CD14-positive monocyte (primary cell): ENCODE measurements at regions not wholly inside any gene's neighbourhood (a gene's known extent, or its start where the extent isn't known, plus 50 kb on each side); places are given as distances from the start of the nearest gene placed in this dataset.

Experiments used
- DNase-seq, 3 donors: peaks; one replicate each; pipeline ENCODE4 v3.0.0-alpha.2; 2011 to 2022
- H2AFZ ChIP-seq: 2 replicates; pipeline ENCODE4 v1.6.0; 2012; ENCODE audit warnings: mild to moderate bottlenecking, low read depth, low read length, inconsistent platforms; ENCODE audit not compliant: insufficient read depth, poor library complexity, severe bottlenecking
- H3K27ac ChIP-seq, 2 donors: 1 replicate in 1 of 2; 2 replicates in 1 of 2; pipeline ENCODE4 v1.5.1; 2012 to 2013; ENCODE audit warnings: low read length in 2 of 2, control low read depth in 1 of 2, inconsistent platforms in 1 of 2, low read depth in 1 of 2, mild to moderate bottlenecking in 1 of 2
- H3K27me3 ChIP-seq, 2 donors: one replicate each; pipeline versions ENCODE4 v1.6.0 to v1.6.1; 2011 to 2013; ENCODE audit warnings: low read length in 2 of 2; ENCODE audit not compliant: control insufficient read depth in 2 of 2, insufficient read depth in 2 of 2
- H3K36me3 ChIP-seq, 2 donors: replicated peaks in 1 of 2; 1 replicate in 1 of 2; 2 replicates in 1 of 2; pipeline versions ENCODE4 v1.5.1 to v1.6.1; 2012 to 2013; ENCODE audit warnings: low read length in 2 of 2, control low read depth in 1 of 2, inconsistent platforms in 1 of 2, mild to moderate bottlenecking in 1 of 2; ENCODE audit not compliant: insufficient read depth in 2 of 2, control insufficient read depth in 1 of 2
- H3K4me1 ChIP-seq, 2 donors: 1 replicate in 1 of 2; 2 replicates in 1 of 2; pipeline versions ENCODE4 v1.5.1 to v1.6.1; 2012 to 2013; ENCODE audit warnings: low read length in 2 of 2, control low read depth in 1 of 2, inconsistent platforms in 1 of 2, mild to moderate bottlenecking in 1 of 2, moderate library complexity in 1 of 2; ENCODE audit not compliant: insufficient read depth in 2 of 2, control insufficient read depth in 1 of 2
- H3K4me2 ChIP-seq: replicated peaks from 2 replicates; pipeline ENCODE3; 2012; ENCODE audit warnings: low read length, moderate library complexity, mild to moderate bottlenecking; ENCODE audit not compliant: poor library complexity, severe bottlenecking; ENCODE audit errors: extremely low read depth
- H3K4me3 ChIP-seq, 3 experiments: fragments of 200-600 bp in 1 of 3; sonication (generic) in 1 of 3; replicated peaks in 1 of 3; 1 replicate in 2 of 3; 2 replicates in 1 of 3; pipeline ENCODE4 v1.5.1; 2011 to 2013; ENCODE audit warnings: low read length in 3 of 3, mild to moderate bottlenecking in 3 of 3, control low read depth in 2 of 3, low read depth in 2 of 3, inconsistent platforms in 1 of 3, moderate library complexity in 1 of 3
- H3K79me2 ChIP-seq: 2 replicates; pipeline ENCODE4 v1.6.0; 2012; ENCODE audit warnings: mild to moderate bottlenecking, control low read depth, inconsistent platforms, low read length, moderate library complexity; ENCODE audit not compliant: insufficient read depth
- H3K9ac ChIP-seq: 2 replicates; pipeline ENCODE4 v1.6.0; 2017; ENCODE audit warnings: low read length, mild to moderate bottlenecking; ENCODE audit not compliant: insufficient read depth, poor library complexity, severe bottlenecking
- H3K9me3 ChIP-seq, 2 donors: replicated peaks in 1 of 2; 1 replicate in 1 of 2; 2 replicates in 1 of 2; pipeline versions ENCODE4 v1.5.1 to v1.6.1; 2012 to 2013; ENCODE audit warnings: low read length in 2 of 2, control low read depth in 1 of 2; ENCODE audit not compliant: control insufficient read depth in 1 of 2, insufficient read depth in 1 of 2
- H4K20me1 ChIP-seq: 2 replicates; pipeline ENCODE4 v1.6.0; 2012; ENCODE audit warnings: mild to moderate bottlenecking, low read length, control low read depth, moderate library complexity; ENCODE audit not compliant: insufficient read depth
- H3K27ac Mint-ChIP-seq, 7 donors: one replicate each; pipeline ENCODE4 v1.8.0; 2020; ENCODE audit warnings: mild to moderate bottlenecking in 7 of 7, mixed read lengths in 7 of 7, moderate library complexity in 6 of 7, inconsistent platforms in 2 of 7
- H3K27me3 Mint-ChIP-seq, 3 donors: one replicate each; pipeline ENCODE4 v1.8.0; 2021 to 2022; ENCODE audit warnings: low read depth in 3 of 3, mild to moderate bottlenecking in 3 of 3, mixed read lengths in 3 of 3, moderate library complexity in 3 of 3, inconsistent platforms in 1 of 3
- H3K36me3 Mint-ChIP-seq, 2 donors: one replicate each; pipeline ENCODE4 v1.8.0; 2020; ENCODE audit warnings: mixed read lengths in 2 of 2, inconsistent platforms in 1 of 2, mild to moderate bottlenecking in 1 of 2
- H3K4me1 Mint-ChIP-seq: one replicate; pipeline ENCODE4 v1.8.0; 2020; ENCODE audit warnings: mild to moderate bottlenecking, mixed read lengths
- H3K4me3 Mint-ChIP-seq, 2 donors: one replicate each; pipeline ENCODE4 v1.8.0; 2020; ENCODE audit warnings: mild to moderate bottlenecking in 2 of 2, mixed read lengths in 2 of 2, moderate library complexity in 1 of 2
- H3K9me3 Mint-ChIP-seq, 7 donors: one replicate each; pipeline ENCODE4 v1.8.0; 2020 to 2022; ENCODE audit warnings: mixed read lengths in 7 of 7, mild to moderate bottlenecking in 6 of 7, moderate library complexity in 6 of 7, inconsistent platforms in 2 of 7
- CTCF ChIP-seq: fragments of 200-600 bp; IDR thresholded peaks from one replicate; pipeline ENCODE4 v1.8.0; 2022; ENCODE audit warnings: antibody characterized with exemption, mild to moderate bottlenecking
- WGBS: methylation state at CpG from one replicate; pipeline ENCODE4 v1.1.5; 2013; ENCODE audit warnings: missing lambda C conversion rate; ENCODE audit not compliant: insufficient coverage; 5-methylcytosine and 5-hydroxymethylcytosine counted together
- intact Hi-C, 2 donors: fragments of 100-400 bp; cut with micrococcal nuclease; formaldehyde crosslinking; loops; one replicate each; pipeline versions ENCODE4 v1.15.0 to v1.15.1; 2023

GRCh38 chr22:27244328-27244727 is 557.2 kb downstream of the MN1 start:
- Mint-ChIP-seq H3K4me3 (no peak overlapping the region), H3K4me1 (peaks cover 6% of the 10 kb centered on the region), H3K36me3 (no peaks in the 10 kb centered on the region), H3K9me3 (peaks cover 0 to 9% (median 2%) of the 10 kb centered on the region in 7 donors), H3K27me3 (peaks cover 0 to 4% (median 0%) of the 10 kb centered on the region in 3 donors), H3K27ac (no peak overlapping the region)
- no peak for TF ChIP-seq CTCF
- no peaks in the 10 kb centered on the region for H3K79me2 ChIP-seq
- H3K36me3 ChIP-seq, result no peaks in the 10 kb centered on the region
- no peaks in the 10 kb centered on the region for H4K20me1 ChIP-seq
- H3K4me1 ChIP-seq, result peaks cover 6% of the 10 kb centered on the region in 2 donors
- no peak for DNase-seq
- 87% methylated on average over 3 of the region's 3 CpGs for WGBS
- no peak overlapping the region for H3K9ac ChIP-seq
- no peak overlapping the region for H2AFZ ChIP-seq
- no peak overlapping the region for H3K27ac ChIP-seq
- H3K27me3 ChIP-seq, result no peaks in the 10 kb centered on the region
- no peak overlapping the region for H3K4me3 ChIP-seq
- intact Hi-C loops, result no loop called here
- H3K4me2 ChIP-seq, result no peak overlapping the region
- no peaks in the 10 kb centered on the region for H3K9me3 ChIP-seq

GRCh38 chr22:27245056-27245455 is 556.5 kb downstream of the MN1 start:
- Histone ChIP-seq H4K20me1 (no peaks in the 10 kb centered on the region), H3K36me3 (no peaks in the 10 kb centered on the region), H2AFZ (no peak overlapping the region), H3K4me2 (no peak overlapping the region), H3K27ac (no peak overlapping the region), H3K9me3 (no peaks in the 10 kb centered on the region), H3K27me3 (no peaks in the 10 kb centered on the region), H3K4me3 (no peak overlapping the region), H3K4me1 (peaks cover 6% of the 10 kb centered on the region in 2 donors), H3K79me2 (no peaks in the 10 kb centered on the region), H3K9ac (no peak overlapping the region)
- H3K27me3 Mint-ChIP-seq, result peaks cover 0 to 2% (median 2%) of the 10 kb centered on the region in 3 donors
- TF ChIP-seq CTCF, result no peak
- no peak for DNase-seq
- no peak overlapping the region for H3K4me3 Mint-ChIP-seq
- no peak overlapping the region for H3K27ac Mint-ChIP-seq
- peaks cover 0 to 9% (median 2%) of the 10 kb centered on the region in 7 donors for H3K9me3 Mint-ChIP-seq
- WGBS, result 100% methylated on average over 4 of the region's 10 CpGs
- intact Hi-C loops, result no loop called here
- H3K4me1 Mint-ChIP-seq, result peaks cover 6% of the 10 kb centered on the region
- no peaks in the 10 kb centered on the region for H3K36me3 Mint-ChIP-seq
